Naive thymus-derived CD4-positive, alpha-beta T cell (primary cell): ENCODE measurements at regions not wholly inside any gene's neighbourhood (a gene's known extent, or its start where the extent isn't known, plus 50 kb on each side); places are given as distances from the start of the nearest gene placed in this dataset.

ENCODE experiments used
- ATAC-seq: fragments of 150-1000 bp; cut with Tn5 transposase; 2 replicates; pipeline ENCODE4 v1.10.0; 2021; ENCODE audit warnings: mild to moderate bottlenecking, moderate library complexity
- CTCF ChIA-PET: fragments of 350-600 bp; sonication (Branson Sonifier 250); formaldehyde crosslinking; loops from one replicate; lab custom pipeline; 2021; ENCODE audit warnings: antibody characterized with exemption; lab: Charles Lee
- POLR2A ChIA-PET: fragments of 350-600 bp; sonication (Branson Sonifier 250); formaldehyde crosslinking; loops from one replicate; lab custom pipeline; 2021; ENCODE audit warnings: antibody characterized with exemption, inconsistent platforms; lab: Charles Lee
- DNase-seq, 9 donors: peaks; one replicate each; pipeline versions ENCODE4 v3.0.0 to v3.0.0-alpha.2; 2020 to 2022; ENCODE audit warnings: mixed read lengths in 1 of 9
- H3K27ac ChIP-seq: one replicate; pipeline ENCODE4 v1.7.0; 2013; ENCODE audit warnings: mild to moderate bottlenecking, low read depth, low read length, moderate library complexity
- H3K27me3 ChIP-seq, 2 donors: one replicate each; pipeline ENCODE4 v1.7.0; 2013; ENCODE audit warnings: low read length in 2 of 2, mild to moderate bottlenecking in 2 of 2, moderate library complexity in 2 of 2; ENCODE audit not compliant: control insufficient read depth in 2 of 2, insufficient read depth in 2 of 2
- H3K36me3 ChIP-seq, 3 experiments: 1 replicate in 2 of 3; 2 replicates in 1 of 3; pipeline ENCODE4 v1.7.0; 2013; ENCODE audit warnings: low read length in 3 of 3, mild to moderate bottlenecking in 3 of 3, moderate library complexity in 1 of 3; ENCODE audit not compliant: insufficient read depth in 3 of 3, control insufficient read depth in 2 of 3
- H3K4me1 ChIP-seq, 2 donors: one replicate each; pipeline ENCODE4 v1.7.0; 2013; ENCODE audit warnings: low read length in 2 of 2, mild to moderate bottlenecking in 2 of 2, moderate library complexity in 1 of 2; ENCODE audit not compliant: control insufficient read depth in 2 of 2, insufficient read depth in 2 of 2
- H3K4me3 ChIP-seq: 2 replicates; pipeline ENCODE4 v1.7.0; 2013; ENCODE audit warnings: mild to moderate bottlenecking, low read length
- H3K9me3 ChIP-seq, 3 experiments: 1 replicate in 2 of 3; 2 replicates in 1 of 3; pipeline ENCODE4 v1.7.0; 2013; ENCODE audit warnings: low read length in 3 of 3; ENCODE audit not compliant: control insufficient read depth in 2 of 3
- H3K27ac Mint-ChIP-seq, 9 donors: one replicate each; pipeline ENCODE4 v1.8.0; 2020 to 2022; ENCODE audit warnings: mixed read lengths in 9 of 9, mild to moderate bottlenecking in 8 of 9, moderate library complexity in 5 of 9, inconsistent platforms in 2 of 9
- H3K27me3 Mint-ChIP-seq, 5 donors: one replicate each; pipeline ENCODE4 v1.8.0; 2021 to 2022; ENCODE audit warnings: mixed read lengths in 5 of 5, mild to moderate bottlenecking in 1 of 5
- H3K36me3 Mint-ChIP-seq, 5 donors: one replicate each; pipeline ENCODE4 v1.8.0; 2020 to 2022; ENCODE audit warnings: mixed read lengths in 5 of 5, mild to moderate bottlenecking in 3 of 5, inconsistent platforms in 1 of 5
- H3K4me1 Mint-ChIP-seq, 7 donors: one replicate each; pipeline ENCODE4 v1.8.0; 2020 to 2022; ENCODE audit warnings: mixed read lengths in 7 of 7, mild to moderate bottlenecking in 3 of 7, inconsistent platforms in 1 of 7
- H3K4me3 Mint-ChIP-seq, 10 donors: one replicate each; pipeline ENCODE4 v1.8.0; 2020 to 2022; ENCODE audit warnings: mild to moderate bottlenecking in 10 of 10, mixed read lengths in 10 of 10, moderate library complexity in 6 of 10, inconsistent platforms in 2 of 10
- H3K9me3 Mint-ChIP-seq, 11 donors: one replicate each; pipeline ENCODE4 v1.8.0; 2020 to 2022; ENCODE audit warnings: mixed read lengths in 11 of 11, mild to moderate bottlenecking in 4 of 11, inconsistent platforms in 1 of 11, moderate library complexity in 1 of 11
- intact Hi-C, 2 donors: fragments of 100-400 bp; cut with micrococcal nuclease; formaldehyde crosslinking; loops; one replicate each; pipeline ENCODE4 v1.15.1; 2023

- Mint-ChIP-seq H3K27me3 (no peaks in the 10 kb centered on the region), H3K27ac (no peak overlapping the region), H3K9me3 (peaks cover 3 to 25% (median 9%) of the 10 kb centered on the region in 11 donors), H3K4me3 (no peak overlapping the region), H3K4me1 (no peaks in the 10 kb centered on the region), H3K36me3 (no peaks in the 10 kb centered on the region)
- intact Hi-C loops: no loop called here
- ChIA-PET CTCF (no interaction called here), POLR2A (no interaction called here)
- Histone ChIP-seq H3K9me3 (no peaks in the 10 kb centered on the region), H3K4me1 (no peaks in the 10 kb centered on the region), H3K4me3 (no peak overlapping the region), H3K36me3 (no peaks in the 10 kb centered on the region), H3K27ac (no peak overlapping the region), H3K27me3 (no peaks in the 10 kb centered on the region)
- DNase-seq: no peak
- no peak for ATAC-seq
Observed at GRCh38 chr4:32219306-32220075, 1499.3 kb downstream of the PCDH7 start.

DNA sequence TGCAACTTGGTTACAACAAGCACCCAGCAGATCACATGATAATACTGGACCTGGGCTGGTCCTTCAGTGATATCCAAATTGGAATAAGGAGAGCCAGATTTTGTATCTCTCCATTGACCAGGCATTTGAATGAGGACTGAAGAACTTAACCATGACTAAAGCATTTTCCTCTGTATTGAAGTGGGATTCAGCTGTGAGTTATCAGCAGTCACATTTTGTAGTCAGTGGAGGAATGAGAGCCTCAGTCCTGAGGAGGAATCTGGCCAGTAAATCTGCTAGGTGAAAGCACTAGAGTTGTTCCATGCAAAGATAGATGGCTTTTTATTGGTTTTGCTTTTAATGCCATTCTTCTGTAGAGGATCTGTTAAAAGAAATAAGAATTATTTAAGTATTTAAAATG, 1506.0 kb downstream of the PCDH7 start:
- intact Hi-C loops: no loop called here
- no peaks in the 10 kb centered on the region for H3K27me3 Mint-ChIP-seq
- POLR2A ChIA-PET: no interaction called here

DNA sequence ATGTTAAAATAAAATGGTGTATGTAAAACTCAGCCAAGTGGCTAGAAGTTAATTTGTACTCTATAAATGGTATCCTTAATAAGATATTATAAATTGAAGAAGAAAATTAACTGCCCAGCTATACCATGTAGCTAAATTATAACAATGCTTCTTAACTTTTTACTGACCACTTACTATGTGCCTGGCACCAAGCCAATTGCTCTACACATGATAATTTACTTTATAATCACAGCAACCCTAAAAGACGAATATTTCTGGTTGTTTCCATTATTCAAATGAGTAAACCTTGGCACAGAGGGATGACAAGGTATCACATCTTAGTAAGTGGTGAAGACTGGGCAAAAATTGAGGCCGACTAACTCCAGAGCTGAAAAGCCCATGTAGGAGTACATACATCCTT, 1506.6 kb downstream of the PCDH7 start:
- Mint-ChIP-seq H3K27ac (no peak overlapping the region), H3K4me3 (no peak overlapping the region), H3K36me3 (no peaks in the 10 kb centered on the region), H3K4me1 (no peaks in the 10 kb centered on the region), H3K9me3 (peaks cover 0 to 20% (median 7%) of the 10 kb centered on the region in 11 donors), H3K27me3 (no peaks in the 10 kb centered on the region)
- DNase-seq (no peak), ATAC-seq (no peak)
- no peaks in the 10 kb centered on the region for H3K4me1 ChIP-seq
- peaks cover 0 to 3% (median 0%) of the 10 kb centered on the region in 3 experiments for H3K9me3 ChIP-seq
- no peak overlapping the region for H3K4me3 ChIP-seq
- POLR2A ChIA-PET: no interaction called here
- no peaks in the 10 kb centered on the region for H3K27me3 ChIP-seq
- no peak overlapping the region for H3K27ac ChIP-seq
- CTCF ChIA-PET: no interaction called here
- intact Hi-C loops: no loop called here
- H3K36me3 ChIP-seq: no peaks in the 10 kb centered on the region

More for the DNA sequence above, 1506.0 kb downstream of the PCDH7 start:
- Mint-ChIP-seq H3K27ac (no peak overlapping the region), H3K36me3 (no peaks in the 10 kb centered on the region), H3K4me1 (no peaks in the 10 kb centered on the region), H3K4me3 (no peak overlapping the region), H3K9me3 (peaks cover 1 to 24% (median 7%) of the 10 kb centered on the region in 11 donors)
- Histone ChIP-seq H3K27me3 (no peaks in the 10 kb centered on the region), H3K27ac (no peak overlapping the region), H3K36me3 (no peaks in the 10 kb centered on the region), H3K4me3 (no peak overlapping the region), H3K9me3 (peaks cover 0 to 3% (median 0%) of the 10 kb centered on the region in 3 experiments), H3K4me1 (no peaks in the 10 kb centered on the region)
- ATAC-seq (no peak), DNase-seq (no peak)
- CTCF ChIA-PET: no interaction called here

GRCh38 chr4:32243926-32244325, 1523.8 kb downstream of the PCDH7 start:
- Histone ChIP-seq H3K4me1 (no peaks in the 10 kb centered on the region), H3K9me3 (no peaks in the 10 kb centered on the region), H3K36me3 (no peaks in the 10 kb centered on the region), H3K27ac (no peak overlapping the region), H3K4me3 (no peak overlapping the region), H3K27me3 (no peaks in the 10 kb centered on the region)
- DNase-seq (no peak), ATAC-seq (no peak)
- Mint-ChIP-seq H3K4me1 (no peaks in the 10 kb centered on the region), H3K4me3 (no peak overlapping the region), H3K27me3 (no peaks in the 10 kb centered on the region), H3K27ac (no peak overlapping the region), H3K36me3 (no peaks in the 10 kb centered on the region), H3K9me3 (peaks cover 0 to 16% (median 4%) of the 10 kb centered on the region in 11 donors)
- ChIA-PET POLR2A (no interaction called here), CTCF (no interaction called here)
- intact Hi-C loops: no loop called here

DNA sequence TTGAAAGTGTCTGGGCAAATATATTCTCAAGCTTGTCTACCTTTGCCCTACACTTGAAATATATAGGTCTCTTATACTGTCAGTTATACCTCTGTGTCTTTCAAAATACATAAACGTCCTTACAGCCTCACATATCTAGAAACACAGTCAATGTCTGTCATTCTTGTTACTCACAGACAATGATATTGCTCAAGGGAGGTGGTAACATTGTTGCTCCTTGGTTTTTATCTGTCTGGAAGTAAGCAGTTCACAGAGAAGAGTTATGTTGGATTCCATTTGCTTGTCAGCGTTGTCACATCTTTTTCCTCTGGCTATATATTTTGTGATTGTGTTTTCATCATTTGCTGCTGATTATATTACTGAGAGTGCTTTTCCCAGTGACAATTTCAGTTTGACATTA, 1528.9 kb downstream of the PCDH7 start:
- Mint-ChIP-seq H3K4me3 (no peak overlapping the region), H3K9me3 (peaks cover 0 to 26% (median 9%) of the 10 kb centered on the region in 11 donors), H3K36me3 (no peaks in the 10 kb centered on the region), H3K27ac (no peak overlapping the region), H3K4me1 (no peaks in the 10 kb centered on the region), H3K27me3 (no peaks in the 10 kb centered on the region)
- ChIA-PET CTCF (no interaction called here), POLR2A (no interaction called here)
- Histone ChIP-seq H3K27ac (no peak overlapping the region), H3K9me3 (no peaks in the 10 kb centered on the region), H3K4me3 (no peak overlapping the region), H3K4me1 (no peaks in the 10 kb centered on the region), H3K27me3 (no peaks in the 10 kb centered on the region), H3K36me3 (no peaks in the 10 kb centered on the region)
- ATAC-seq: no peak
- no peak for DNase-seq
- intact Hi-C loops: no loop called here

GRCh38 chr4:32251126-32251525, 1531.0 kb downstream of the PCDH7 start:
- Mint-ChIP-seq H3K9me3 (peaks cover 0 to 28% (median 5%) of the 10 kb centered on the region in 11 donors), H3K27ac (no peak overlapping the region), H3K27me3 (no peaks in the 10 kb centered on the region), H3K4me3 (no peak overlapping the region), H3K36me3 (no peaks in the 10 kb centered on the region), H3K4me1 (no peaks in the 10 kb centered on the region)
- Histone ChIP-seq H3K4me3 (no peak overlapping the region), H3K9me3 (no peaks in the 10 kb centered on the region), H3K27me3 (no peaks in the 10 kb centered on the region), H3K4me1 (no peaks in the 10 kb centered on the region), H3K36me3 (no peaks in the 10 kb centered on the region), H3K27ac (no peak overlapping the region)
- POLR2A ChIA-PET: no interaction called here
- DNase-seq (no peak), ATAC-seq (no peak)
- intact Hi-C loops: no loop called here
- CTCF ChIA-PET: no interaction called here

DNA sequence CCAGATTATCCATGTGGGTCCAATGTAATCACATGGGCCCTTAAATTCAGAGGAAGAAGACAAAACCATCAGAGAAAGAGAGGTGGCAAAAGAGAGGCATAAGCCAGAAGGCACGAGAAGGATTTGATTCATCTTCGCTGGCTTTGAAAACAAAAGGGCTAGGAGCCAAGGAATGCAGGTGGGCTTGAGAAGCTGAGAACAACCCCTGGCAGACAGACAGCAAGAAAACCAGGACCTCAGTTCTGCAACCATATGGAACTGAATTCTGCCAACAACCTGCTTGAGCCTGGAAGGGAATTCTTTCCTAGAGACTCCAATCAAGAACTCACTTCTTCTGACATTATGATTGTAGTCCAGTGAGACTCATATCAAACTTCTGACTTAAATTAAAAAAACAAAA, 1531.8 kb downstream of the PCDH7 start:
- H3K4me3 Mint-ChIP-seq: no peak overlapping the region
- DNase-seq (no peak), ATAC-seq (no peak)
- Histone ChIP-seq H3K9me3 (no peaks in the 10 kb centered on the region), H3K36me3 (no peaks in the 10 kb centered on the region), H3K4me1 (no peaks in the 10 kb centered on the region), H3K4me3 (no peak overlapping the region), H3K27me3 (no peaks in the 10 kb centered on the region), H3K27ac (no peak overlapping the region)
- H3K9me3 Mint-ChIP-seq: peaks cover 0 to 28% (median 5%) of the 10 kb centered on the region in 11 donors
- no peaks in the 10 kb centered on the region for H3K27me3 Mint-ChIP-seq
- no peaks in the 10 kb centered on the region for H3K36me3 Mint-ChIP-seq
- intact Hi-C loops: no loop called here
- ChIA-PET CTCF (no interaction called here), POLR2A (no interaction called here)
- H3K4me1 Mint-ChIP-seq: no peaks in the 10 kb centered on the region
- no peak overlapping the region for H3K27ac Mint-ChIP-seq
